HEK293 (cell line): ENCODE measurements at regions not wholly inside any gene's neighbourhood (a gene's known extent, or its start where the extent isn't known, plus 50 kb on each side); places are given as distances from the start of the nearest gene placed in this dataset.

ENCODE experiments used
- CTCF ChIA-PET: fragments of 350-600 bp; formaldehyde crosslinking; extraction: SDS; loops from one replicate; lab custom pipeline; 2021; ENCODE audit warnings: antibody characterized with exemption; lab: Yijun Ruan, JAX
- POLR2A ChIA-PET: fragments of 300-600 bp; formaldehyde crosslinking; extraction: SDS; loops from one replicate; lab custom pipeline; 2020; ENCODE audit warnings: antibody characterized with exemption, inconsistent platforms; lab: Yijun Ruan, JAX
- H3K27ac ChIP-seq: fragments of 200-500 bp; sonication (Bioruptor generic); 2 replicates; pipeline ENCODE4 v1.5.1; 2014; ENCODE audit warnings: low read depth, low read length, control low read depth, inconsistent platforms; ENCODE audit errors: extremely low read depth
- H3K36me3 ChIP-seq, 2 experiments: fragments of 200-500 bp in 1 of 2; sonication (Bioruptor generic) in 1 of 2; 1 replicate in 1 of 2; 2 replicates in 1 of 2; pipeline ENCODE4 v1.5.1; 2014 to 2017; ENCODE audit warnings: inconsistent platforms in 2 of 2, low read length in 2 of 2; ENCODE audit not compliant: control insufficient read depth in 2 of 2, insufficient read depth in 1 of 2
- H3K4me1 ChIP-seq: fragments of 200-500 bp; sonication (Bioruptor generic); 2 replicates; pipeline ENCODE4 v1.5.1; 2014; ENCODE audit warnings: mild to moderate bottlenecking, low read length, inconsistent platforms; ENCODE audit not compliant: control insufficient read depth, insufficient read depth
- H3K4me3 ChIP-seq: 2 replicates; pipeline ENCODE4 v1.5.1; 2011; ENCODE audit warnings: low read depth, mild to moderate bottlenecking, control low read depth, low read length, moderate library complexity
- H3K9me3 ChIP-seq: fragments of 200-500 bp; sonication (Bioruptor generic); 2 replicates; pipeline ENCODE4 v1.5.1; 2014; ENCODE audit warnings: low read depth, low read length, inconsistent platforms; ENCODE audit not compliant: control insufficient read depth, insufficient read depth
- ATF2 ChIP-seq: fragments of 450-650 bp; formaldehyde crosslinking; IDR thresholded peaks from 2 replicates; pipeline ENCODE4 v1.5.1; 2016; ENCODE audit warnings: missing biosample characterization, missing genetic modification characterization, low read depth
- YY2 ChIP-seq: fragments of 450-650 bp; formaldehyde crosslinking; IDR thresholded peaks from 2 replicates; pipeline ENCODE4 v1.5.1; 2016; ENCODE audit warnings: missing biosample characterization, missing genetic modification characterization
- ZBTB17 ChIP-seq: fragments of 450-650 bp; formaldehyde crosslinking; IDR thresholded peaks from 2 replicates; pipeline ENCODE4 v1.5.1; 2016; ENCODE audit warnings: missing biosample characterization, missing genetic modification characterization
- ZEB2 ChIP-seq: fragments of 450-650 bp; formaldehyde crosslinking; IDR thresholded peaks from 2 replicates; pipeline ENCODE4 v1.5.1; 2016; ENCODE audit warnings: missing biosample characterization, missing genetic modification characterization
- ZFHX2 ChIP-seq: fragments of 450-650 bp; formaldehyde crosslinking; conservative IDR thresholded peaks from 2 replicates; pipeline ENCODE4 v1.5.1; 2016; ENCODE audit warnings: missing biosample characterization, missing genetic modification characterization
- ZFP37 ChIP-seq: fragments of 450-650 bp; formaldehyde crosslinking; IDR thresholded peaks from 2 replicates; pipeline ENCODE4 v1.5.1; 2016; ENCODE audit warnings: missing biosample characterization, missing genetic modification characterization
- ZNF157 ChIP-seq: fragments of 450-650 bp; formaldehyde crosslinking; IDR thresholded peaks from 2 replicates; pipeline ENCODE4 v1.5.1; 2016; ENCODE audit warnings: missing biosample characterization, missing genetic modification characterization
- ZNF175 ChIP-seq: fragments of 450-650 bp; formaldehyde crosslinking; IDR thresholded peaks from 2 replicates; pipeline ENCODE4 v1.5.1; 2016; ENCODE audit warnings: missing biosample characterization, missing genetic modification characterization
- ZNF335 ChIP-seq: fragments of 450-650 bp; formaldehyde crosslinking; conservative IDR thresholded peaks from 2 replicates; pipeline ENCODE4 v1.5.1; 2016; ENCODE audit warnings: missing biosample characterization, missing genetic modification characterization
- ZNF423 ChIP-seq: fragments of 450-650 bp; formaldehyde crosslinking; IDR thresholded peaks from 2 replicates; pipeline ENCODE4 v1.5.1; 2016; ENCODE audit warnings: missing biosample characterization, missing genetic modification characterization
- ZNF664 ChIP-seq: fragments of 450-650 bp; formaldehyde crosslinking; IDR thresholded peaks from 2 replicates; pipeline ENCODE4 v1.5.1; 2016; ENCODE audit warnings: missing biosample characterization, missing genetic modification characterization
- ZNF791 ChIP-seq: fragments of 450-650 bp; formaldehyde crosslinking; IDR thresholded peaks from 2 replicates; pipeline ENCODE4 v1.5.1; 2016; ENCODE audit warnings: missing biosample characterization, missing genetic modification characterization
- ZNF830 ChIP-seq: fragments of 450-650 bp; IDR thresholded peaks from 2 replicates; pipeline ENCODE4 v1.5.0; 2018; ENCODE audit warnings: missing biosample characterization, missing genetic modification characterization, low read depth, mild to moderate bottlenecking, moderate library complexity
- TF ChIP-seq, protein P1 (sequence below): fragments of 450-650 bp; formaldehyde crosslinking; IDR thresholded peaks from 2 replicates; pipeline ENCODE4 v1.5.1; 2017; ENCODE audit warnings: missing biosample characterization, mild to moderate bottlenecking, missing genetic modification characterization, moderate library complexity
- TF ChIP-seq, protein P2 (sequence below): fragments of 450-650 bp; formaldehyde crosslinking; IDR thresholded peaks from 2 replicates; pipeline ENCODE4 v1.5.1; 2016; ENCODE audit warnings: missing biosample characterization, missing genetic modification characterization
- TF ChIP-seq, protein P3 (sequence below): fragments of 450-650 bp; formaldehyde crosslinking; IDR thresholded peaks from 2 replicates; pipeline ENCODE4 v1.5.1; 2016; ENCODE audit warnings: missing biosample characterization, missing genetic modification characterization
- TF ChIP-seq, protein P4 (sequence below): fragments of 450-650 bp; formaldehyde crosslinking; IDR thresholded peaks from 2 replicates; pipeline ENCODE4 v1.5.0; 2017; ENCODE audit warnings: missing biosample characterization, missing genetic modification characterization, borderline replicate concordance
- TF ChIP-seq, protein P5 (sequence below): fragments of 450-650 bp; formaldehyde crosslinking; IDR thresholded peaks from 2 replicates; pipeline ENCODE4 v1.5.1; 2016; ENCODE audit warnings: missing biosample characterization, missing genetic modification characterization, borderline replicate concordance

GRCh38 chr4:97496298-97496873 lies 646.9 kb downstream of the STPG2 start:
- Histone ChIP-seq H3K9me3 (no peaks in the 10 kb centered on the region), H3K4me1 (no peaks in the 10 kb centered on the region), H3K27ac (no peak overlapping the region), H3K4me3 (no peak overlapping the region), H3K36me3 (no peaks in the 10 kb centered on the region)
- no peak for TF ChIP-seq ZNF423 (tag by site-specific recombination)
- TF ChIP-seq, protein P1, sequence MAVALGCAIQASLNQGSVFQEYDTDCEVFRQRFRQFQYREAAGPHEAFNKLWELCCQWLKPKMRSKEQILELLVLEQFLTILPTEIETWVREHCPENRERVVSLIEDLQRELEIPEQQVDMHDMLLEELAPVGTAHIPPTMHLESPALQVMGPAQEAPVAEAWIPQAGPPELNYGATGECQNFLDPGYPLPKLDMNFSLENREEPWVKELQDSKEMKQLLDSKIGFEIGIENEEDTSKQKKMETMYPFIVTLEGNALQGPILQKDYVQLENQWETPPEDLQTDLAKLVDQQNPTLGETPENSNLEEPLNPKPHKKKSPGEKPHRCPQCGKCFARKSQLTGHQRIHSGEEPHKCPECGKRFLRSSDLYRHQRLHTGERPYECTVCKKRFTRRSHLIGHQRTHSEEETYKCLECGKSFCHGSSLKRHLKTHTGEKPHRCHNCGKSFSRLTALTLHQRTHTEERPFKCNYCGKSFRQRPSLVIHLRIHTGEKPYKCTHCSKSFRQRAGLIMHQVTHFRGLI (tag by site-specific recombination): no peak
- no peak for TF ChIP-seq ZNF664 (tag by site-specific recombination)
- ChIA-PET POLR2A (no interaction called here), CTCF (no interaction called here)

DNA sequence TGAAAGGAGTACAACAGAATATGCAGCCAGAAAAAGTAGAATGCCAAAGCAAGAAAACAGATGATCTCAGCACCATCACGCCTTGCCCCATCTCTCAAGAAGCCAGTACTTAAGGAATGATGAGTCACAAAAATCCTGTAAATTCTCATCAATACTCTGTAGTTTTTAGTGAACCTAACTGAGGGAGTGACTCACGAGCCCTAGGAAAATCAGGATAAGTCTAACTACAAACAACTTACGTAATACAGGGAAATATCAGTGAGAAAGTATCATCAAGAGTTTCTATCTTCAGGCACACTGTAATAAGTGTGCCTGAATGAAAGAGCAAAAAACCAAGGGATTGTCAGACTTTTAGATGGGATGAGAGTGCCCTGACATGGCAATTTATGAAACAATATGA lies 644.4 kb downstream of the STPG2 start:
- Histone ChIP-seq H3K36me3 (no peaks in the 10 kb centered on the region), H3K27ac (no peak overlapping the region)
- no peak for TF ChIP-seq ZBTB17 (tag by site-specific recombination)
- no peak for TF ChIP-seq ZNF335 (tag by site-specific recombination)
- TF ChIP-seq ZNF175 (tag by site-specific recombination): no peak
- TF ChIP-seq YY2 (tag by site-specific recombination): no peak
- TF ChIP-seq, protein P2, sequence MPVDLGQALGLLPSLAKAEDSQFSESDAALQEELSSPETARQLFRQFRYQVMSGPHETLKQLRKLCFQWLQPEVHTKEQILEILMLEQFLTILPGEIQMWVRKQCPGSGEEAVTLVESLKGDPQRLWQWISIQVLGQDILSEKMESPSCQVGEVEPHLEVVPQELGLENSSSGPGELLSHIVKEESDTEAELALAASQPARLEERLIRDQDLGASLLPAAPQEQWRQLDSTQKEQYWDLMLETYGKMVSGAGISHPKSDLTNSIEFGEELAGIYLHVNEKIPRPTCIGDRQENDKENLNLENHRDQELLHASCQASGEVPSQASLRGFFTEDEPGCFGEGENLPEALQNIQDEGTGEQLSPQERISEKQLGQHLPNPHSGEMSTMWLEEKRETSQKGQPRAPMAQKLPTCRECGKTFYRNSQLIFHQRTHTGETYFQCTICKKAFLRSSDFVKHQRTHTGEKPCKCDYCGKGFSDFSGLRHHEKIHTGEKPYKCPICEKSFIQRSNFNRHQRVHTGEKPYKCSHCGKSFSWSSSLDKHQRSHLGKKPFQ (tag by site-specific recombination): no peak
- no peak for TF ChIP-seq ZFHX2
- TF ChIP-seq ATF2: no peak
- TF ChIP-seq, protein P3, sequence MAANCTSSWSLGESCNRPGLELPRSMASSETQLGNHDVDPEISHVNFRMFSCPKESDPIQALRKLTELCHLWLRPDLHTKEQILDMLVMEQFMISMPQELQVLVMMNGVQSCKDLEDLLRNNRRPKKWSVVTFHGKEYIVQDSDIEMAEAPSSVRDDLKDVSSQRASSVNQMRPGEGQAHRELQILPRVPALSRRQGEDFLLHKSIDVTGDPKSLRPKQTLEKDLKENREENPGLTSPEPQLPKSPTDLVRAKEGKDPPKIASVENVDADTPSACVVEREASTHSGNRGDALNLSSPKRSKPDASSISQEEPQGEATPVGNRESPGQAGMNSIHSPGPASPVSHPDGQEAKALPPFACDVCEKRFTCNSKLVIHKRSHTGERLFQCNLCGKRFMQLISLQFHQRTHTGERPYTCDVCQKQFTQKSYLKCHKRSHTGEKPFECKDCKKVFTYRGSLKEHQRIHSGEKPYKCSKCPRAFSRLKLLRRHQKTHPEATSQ (tag by site-specific recombination): no peak
- TF ChIP-seq, all 188 proteins: peak for 0
- CTCF ChIA-PET: no interaction called here
- Histone ChIP-seq H3K4me1 (no peaks in the 10 kb centered on the region), H3K4me3 (no peak overlapping the region), H3K9me3 (no peaks in the 10 kb centered on the region)
- POLR2A ChIA-PET: no interaction called here

GRCh38 chr4:97500423-97500822 lies 642.9 kb downstream of the STPG2 start:
- CTCF ChIA-PET: no interaction called here
- Histone ChIP-seq H3K4me3 (no peak overlapping the region), H3K36me3 (no peaks in the 10 kb centered on the region), H3K27ac (no peak overlapping the region), H3K9me3 (no peaks in the 10 kb centered on the region), H3K4me1 (no peaks in the 10 kb centered on the region)
- POLR2A ChIA-PET: no interaction called here
- TF ChIP-seq, protein P4, sequence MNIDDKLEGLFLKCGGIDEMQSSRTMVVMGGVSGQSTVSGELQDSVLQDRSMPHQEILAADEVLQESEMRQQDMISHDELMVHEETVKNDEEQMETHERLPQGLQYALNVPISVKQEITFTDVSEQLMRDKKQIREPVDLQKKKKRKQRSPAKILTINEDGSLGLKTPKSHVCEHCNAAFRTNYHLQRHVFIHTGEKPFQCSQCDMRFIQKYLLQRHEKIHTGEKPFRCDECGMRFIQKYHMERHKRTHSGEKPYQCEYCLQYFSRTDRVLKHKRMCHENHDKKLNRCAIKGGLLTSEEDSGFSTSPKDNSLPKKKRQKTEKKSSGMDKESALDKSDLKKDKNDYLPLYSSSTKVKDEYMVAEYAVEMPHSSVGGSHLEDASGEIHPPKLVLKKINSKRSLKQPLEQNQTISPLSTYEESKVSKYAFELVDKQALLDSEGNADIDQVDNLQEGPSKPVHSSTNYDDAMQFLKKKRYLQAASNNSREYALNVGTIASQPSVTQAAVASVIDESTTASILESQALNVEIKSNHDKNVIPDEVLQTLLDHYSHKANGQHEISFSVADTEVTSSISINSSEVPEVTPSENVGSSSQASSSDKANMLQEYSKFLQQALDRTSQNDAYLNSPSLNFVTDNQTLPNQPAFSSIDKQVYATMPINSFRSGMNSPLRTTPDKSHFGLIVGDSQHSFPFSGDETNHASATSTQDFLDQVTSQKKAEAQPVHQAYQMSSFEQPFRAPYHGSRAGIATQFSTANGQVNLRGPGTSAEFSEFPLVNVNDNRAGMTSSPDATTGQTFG (tag by site-specific recombination): no peak
- TF ChIP-seq ZNF791: no peak
- TF ChIP-seq, protein P5, sequence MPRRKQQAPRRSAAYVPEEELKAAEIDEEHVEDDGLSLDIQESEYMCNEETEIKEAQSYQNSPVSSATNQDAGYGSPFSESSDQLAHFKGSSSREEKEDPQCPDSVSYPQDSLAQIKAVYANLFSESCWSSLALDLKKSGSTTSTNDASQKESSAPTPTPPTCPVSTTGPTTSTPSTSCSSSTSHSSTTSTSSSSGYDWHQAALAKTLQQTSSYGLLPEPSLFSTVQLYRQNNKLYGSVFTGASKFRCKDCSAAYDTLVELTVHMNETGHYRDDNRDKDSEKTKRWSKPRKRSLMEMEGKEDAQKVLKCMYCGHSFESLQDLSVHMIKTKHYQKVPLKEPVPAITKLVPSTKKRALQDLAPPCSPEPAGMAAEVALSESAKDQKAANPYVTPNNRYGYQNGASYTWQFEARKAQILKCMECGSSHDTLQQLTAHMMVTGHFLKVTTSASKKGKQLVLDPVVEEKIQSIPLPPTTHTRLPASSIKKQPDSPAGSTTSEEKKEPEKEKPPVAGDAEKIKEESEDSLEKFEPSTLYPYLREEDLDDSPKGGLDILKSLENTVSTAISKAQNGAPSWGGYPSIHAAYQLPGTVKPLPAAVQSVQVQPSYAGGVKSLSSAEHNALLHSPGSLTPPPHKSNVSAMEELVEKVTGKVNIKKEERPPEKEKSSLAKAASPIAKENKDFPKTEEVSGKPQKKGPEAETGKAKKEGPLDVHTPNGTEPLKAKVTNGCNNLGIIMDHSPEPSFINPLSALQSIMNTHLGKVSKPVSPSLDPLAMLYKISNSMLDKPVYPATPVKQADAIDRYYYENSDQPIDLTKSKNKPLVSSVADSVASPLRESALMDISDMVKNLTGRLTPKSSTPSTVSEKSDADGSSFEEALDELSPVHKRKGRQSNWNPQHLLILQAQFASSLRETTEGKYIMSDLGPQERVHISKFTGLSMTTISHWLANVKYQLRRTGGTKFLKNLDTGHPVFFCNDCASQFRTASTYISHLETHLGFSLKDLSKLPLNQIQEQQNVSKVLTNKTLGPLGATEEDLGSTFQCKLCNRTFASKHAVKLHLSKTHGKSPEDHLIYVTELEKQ (tag by site-specific recombination): no peak
- TF ChIP-seq ZFP37 (tag by site-specific recombination): no peak
- TF ChIP-seq ZNF157: no peak
- no peak for TF ChIP-seq ZNF830 (tag by site-specific recombination)
- no peak for TF ChIP-seq ZEB2 (tag by site-specific recombination)
- TF ChIP-seq, all 188 proteins: peak for 0
